SIG-M5 treated with dmso at 0.1 percent for 504 hours (cell line): ENCODE measurements at regions not wholly inside any gene's neighbourhood (a gene's known extent, or its start where the extent isn't known, plus 50 kb on each side); places are given as distances from the start of the nearest gene placed in this dataset.
A peak's percentile ranks its signal among the peaks of the same experiment; 100 is the strongest.

Experiments used
- DNase-seq: peaks from one replicate; lab custom pipeline; 2025; ENCODE audit not compliant: unreplicated experiment; lab: John Stamatoyannopoulos, UW

DNA sequence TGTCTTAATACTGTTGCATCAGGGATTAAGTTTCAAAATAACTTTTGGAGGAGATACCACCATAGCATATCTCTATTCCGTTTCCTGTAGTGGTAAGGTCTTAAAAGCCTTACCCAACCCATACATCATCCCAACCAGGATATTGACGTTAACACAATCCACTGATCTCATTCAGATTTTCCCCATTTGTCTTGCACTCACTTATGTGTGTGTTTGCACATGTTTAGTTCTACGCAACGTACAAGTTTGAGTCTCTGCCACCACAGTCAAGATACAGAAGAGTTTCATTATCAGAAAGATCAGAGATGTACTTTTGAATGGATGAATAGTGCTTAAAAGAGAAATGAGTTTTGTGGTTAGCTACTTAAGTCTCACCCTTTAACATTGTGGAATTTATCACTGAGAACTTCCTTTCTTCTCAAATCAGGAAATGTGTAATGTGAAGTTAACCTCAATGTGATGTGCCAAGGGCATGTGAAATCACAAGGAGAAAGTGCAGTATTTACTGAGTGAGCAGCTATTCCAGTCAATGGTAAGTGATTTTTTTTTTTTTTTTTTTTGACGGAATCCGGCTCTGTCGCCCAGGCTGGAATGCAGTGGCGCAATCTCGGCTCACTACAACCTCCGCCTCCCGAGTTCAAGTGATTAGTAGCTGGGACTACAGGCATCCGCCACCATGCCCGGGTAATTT is 69.2 kb upstream of the EPHA4 start:
- no peak for DNase-seq

DNA sequence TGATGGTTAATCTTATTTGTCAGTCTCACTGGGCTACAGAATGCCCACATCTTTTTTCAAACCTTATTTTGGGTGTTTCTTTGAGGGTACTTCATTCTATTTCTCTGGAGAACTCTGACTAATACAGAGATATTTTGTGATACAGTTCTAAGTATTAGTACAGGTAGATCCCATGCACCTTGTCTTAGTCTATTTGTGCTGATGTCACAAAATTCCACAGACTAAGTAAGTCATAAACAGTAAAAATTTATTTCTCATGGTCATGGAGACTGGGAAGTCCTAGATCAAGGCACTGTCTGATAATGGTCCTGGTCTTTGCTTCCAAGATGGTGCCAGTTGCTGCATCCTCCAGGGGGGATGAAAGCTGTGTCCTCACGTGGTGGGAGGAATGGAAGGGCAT is 68.6 kb upstream of the EPHA4 start:
- DNase-seq, result no peak

DNA sequence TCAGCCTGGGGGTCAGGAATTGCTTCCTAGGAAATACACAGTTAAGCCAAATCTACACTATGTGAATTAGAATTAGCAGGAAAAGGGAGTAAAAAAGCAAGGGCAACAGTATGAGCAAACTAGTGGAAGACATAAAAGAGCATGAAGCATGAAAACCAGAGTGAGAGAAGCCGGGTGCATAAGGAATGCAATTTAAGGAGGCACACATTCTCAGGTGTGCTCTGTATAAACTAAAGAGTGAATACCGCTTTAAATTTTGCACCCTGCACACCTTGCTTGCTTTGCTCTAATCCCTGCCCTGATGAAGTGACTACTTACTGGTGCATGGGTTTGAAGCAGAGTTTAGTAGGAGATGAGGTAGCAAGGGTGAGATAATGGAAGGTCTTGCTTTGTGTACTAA is 65.7 kb upstream of the EPHA4 start:
- no peak for DNase-seq

DNA sequence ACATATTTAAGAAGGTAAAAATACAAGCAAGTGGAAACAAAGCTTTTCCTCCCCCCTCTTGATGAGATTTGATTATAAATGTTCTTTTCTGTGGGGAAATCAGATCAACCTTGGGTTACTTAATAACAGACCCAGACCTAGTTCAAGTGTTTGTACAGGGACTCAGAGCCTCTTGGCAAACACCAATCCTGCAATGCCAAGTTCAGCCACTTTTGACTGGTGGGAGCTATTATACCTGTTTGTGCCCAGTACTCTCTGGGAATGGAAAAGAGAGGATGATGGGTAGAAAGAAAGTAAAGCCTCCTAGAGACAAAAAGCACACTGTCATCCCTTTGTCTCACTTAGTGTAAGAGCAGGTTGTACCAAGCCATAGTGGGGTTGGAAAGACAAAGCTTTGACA is 63.8 kb upstream of the EPHA4 start:
- peak; percentile 5 for DNase-seq

DNA sequence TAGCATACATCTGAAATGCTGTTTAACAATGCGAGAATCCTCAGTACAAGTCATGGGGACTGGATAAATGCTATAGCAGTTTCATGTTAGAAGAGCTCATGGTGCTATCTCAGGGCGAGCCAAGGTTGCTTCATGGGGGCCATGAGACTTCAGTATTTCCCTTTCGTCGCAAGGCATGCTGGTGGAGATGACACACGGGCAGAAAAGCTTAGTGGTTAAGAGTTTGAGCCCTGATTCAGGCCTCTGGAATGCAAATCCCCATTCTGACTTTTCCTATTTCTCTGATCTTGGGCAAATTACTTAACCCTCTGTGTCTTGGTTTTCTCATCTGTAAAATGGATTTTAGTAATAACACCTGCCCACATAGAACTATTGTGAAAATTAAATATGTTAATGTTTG is 57.4 kb upstream of the EPHA4 start:
- no peak for DNase-seq

DNA sequence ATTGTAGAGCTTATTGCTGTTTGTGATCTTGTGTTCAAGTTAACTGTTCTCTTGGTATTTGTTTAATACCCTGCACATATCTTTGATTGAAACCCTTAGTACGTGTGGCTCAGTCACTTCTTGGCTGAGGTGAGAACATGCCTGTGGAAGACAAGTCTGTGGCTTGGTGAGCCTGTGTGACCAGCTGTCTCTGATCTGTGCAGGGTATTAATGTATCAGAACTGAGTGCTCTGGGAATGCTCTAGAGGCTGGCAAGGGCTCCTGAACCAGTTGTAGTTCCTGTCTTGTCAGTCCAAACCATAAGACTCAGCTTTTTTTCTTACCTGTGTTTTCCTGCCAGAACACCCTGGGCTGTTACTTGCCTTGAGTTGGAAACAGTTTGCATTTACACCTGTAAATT is 52.4 kb upstream of the EPHA4 start:
- DNase-seq, result no peak
